ENCODE measurements at regions not wholly inside any gene's neighbourhood (a gene's known extent, or its start where the extent isn't known, plus 50 kb on each side); places are given as distances from the start of the nearest gene placed in this dataset.

DNA sequence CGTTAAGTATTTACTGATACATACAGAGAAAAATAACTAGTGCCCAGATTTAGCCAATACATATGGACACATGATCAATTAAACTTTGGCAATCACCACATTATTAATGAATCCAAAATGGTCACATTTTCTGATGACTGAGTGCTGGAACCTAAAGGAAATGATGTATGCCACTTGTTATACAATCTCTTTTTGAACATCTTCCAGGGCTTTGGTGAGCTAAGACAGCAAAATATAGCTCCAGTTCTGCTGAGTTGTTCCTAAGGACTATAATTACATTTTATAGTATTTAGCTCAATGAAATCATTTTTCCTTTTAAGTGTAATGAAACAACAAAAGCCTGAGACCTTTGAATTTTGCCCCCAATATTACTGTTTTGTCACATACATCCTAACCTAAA, 329.1 kb upstream of the ATP2B1 start:
- no peak overlapping the region for H3K4me3 ChIP-seq (ENCODE audit: low read length in 2 of 2)
- no peaks in the 10 kb centered on the region for H3K4me1 ChIP-seq (ENCODE audit: control insufficient read depth in 1 of 2, insufficient read depth in 2 of 2, low read length in 2 of 2)
- intact Hi-C loops (cut with DNase I) = no loop called here
- no peak for ATAC-seq (ENCODE audit: low FRiP score)
- DNase-seq = no peak
- no peak overlapping the region for H3K27ac ChIP-seq (ENCODE audit: low read depth in 1 of 2, low read length in 2 of 2)
- H3K27me3 ChIP-seq (ENCODE audit: control insufficient read depth in 1 of 2, insufficient read depth in 2 of 2, low read length in 1 of 2) = no peaks in the 10 kb centered on the region
- peaks cover 1% of the 10 kb centered on the region for H3K9me3 ChIP-seq (ENCODE audit: control insufficient read depth, low read length)
- H3K36me3 ChIP-seq (ENCODE audit: control insufficient read depth in 1 of 2, insufficient read depth in 2 of 2, low read length in 1 of 2) = no peaks in the 10 kb centered on the region
- WGBS, 2 donors = 8 to 11% methylated on average over 1 of the region's 1 CpG

DNA sequence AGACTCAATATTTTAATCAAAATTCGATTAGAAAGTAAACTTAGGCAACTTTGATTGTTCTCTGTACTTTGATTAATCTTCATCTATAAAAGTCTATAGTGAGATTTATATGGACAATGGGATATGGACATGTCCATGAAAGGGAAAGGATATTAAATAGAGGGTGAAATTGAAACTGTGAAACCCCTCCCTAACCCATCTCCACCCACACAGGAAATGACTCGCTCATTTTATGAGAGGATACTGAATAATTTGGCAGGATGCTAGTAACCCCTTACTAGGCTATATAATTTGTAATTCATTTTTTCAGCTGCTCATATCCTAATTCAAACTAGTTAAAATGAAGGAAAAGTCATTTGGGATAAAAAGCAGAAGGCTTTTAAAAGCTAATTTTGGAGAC, 328.0 kb upstream of the ATP2B1 start:
- ATAC-seq (ENCODE audit: low FRiP score) (no peak), DNase-seq (no peak)
- H3K27me3 ChIP-seq (ENCODE audit: control insufficient read depth in 1 of 2, insufficient read depth in 2 of 2, low read length in 1 of 2) = no peaks in the 10 kb centered on the region
- H3K27ac ChIP-seq (ENCODE audit: low read depth in 1 of 2, low read length in 2 of 2) = no peak overlapping the region
- 57 to 64% methylated on average over 2 of the region's 2 CpGs for WGBS, 2 donors
- intact Hi-C loops (cut with DNase I) = no loop called here
- no peak overlapping the region for H3K4me3 ChIP-seq (ENCODE audit: low read length in 2 of 2)
- H3K4me1 ChIP-seq (ENCODE audit: control insufficient read depth in 1 of 2, insufficient read depth in 2 of 2, low read length in 2 of 2) = no peaks in the 10 kb centered on the region
- no peaks in the 10 kb centered on the region for H3K36me3 ChIP-seq (ENCODE audit: control insufficient read depth in 1 of 2, insufficient read depth in 2 of 2, low read length in 1 of 2)
- peaks cover 1% of the 10 kb centered on the region for H3K9me3 ChIP-seq (ENCODE audit: control insufficient read depth, low read length)

DNA sequence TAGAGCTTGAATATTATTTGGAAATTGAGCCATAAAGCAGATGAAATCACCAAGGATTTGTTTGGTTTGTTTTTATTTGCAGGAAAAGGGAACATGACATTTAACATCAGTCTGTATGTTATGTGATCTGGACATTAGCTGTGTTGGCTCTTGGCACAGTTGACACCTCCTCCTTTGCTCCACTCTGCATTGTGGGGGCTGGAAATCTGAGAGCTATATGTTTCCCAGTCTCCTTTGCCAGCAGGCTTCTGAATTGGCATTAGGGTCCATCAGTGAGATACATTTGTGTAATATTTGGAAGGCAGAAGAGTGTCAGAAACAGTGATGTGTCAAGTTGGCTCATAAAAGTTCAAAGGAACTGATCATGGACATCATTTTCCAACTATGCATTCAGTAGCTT, 322.1 kb upstream of the ATP2B1 start:
- no peak overlapping the region for H3K4me3 ChIP-seq (ENCODE audit: low read length in 2 of 2)
- no peaks in the 10 kb centered on the region for H3K36me3 ChIP-seq (ENCODE audit: control insufficient read depth in 1 of 2, insufficient read depth in 2 of 2, low read length in 1 of 2)
- no peak for DNase-seq
- no peaks in the 10 kb centered on the region for H3K27me3 ChIP-seq (ENCODE audit: control insufficient read depth in 1 of 2, insufficient read depth in 2 of 2, low read length in 1 of 2)
- no peaks in the 10 kb centered on the region for H3K9me3 ChIP-seq (ENCODE audit: control insufficient read depth, low read length)
- intact Hi-C loops (cut with DNase I) = no loop called here
- H3K27ac ChIP-seq (ENCODE audit: low read depth in 1 of 2, low read length in 2 of 2) = no peak overlapping the region
- no peaks in the 10 kb centered on the region for H3K4me1 ChIP-seq (ENCODE audit: control insufficient read depth in 1 of 2, insufficient read depth in 2 of 2, low read length in 2 of 2)
- ATAC-seq (ENCODE audit: low FRiP score) = no peak

DNA sequence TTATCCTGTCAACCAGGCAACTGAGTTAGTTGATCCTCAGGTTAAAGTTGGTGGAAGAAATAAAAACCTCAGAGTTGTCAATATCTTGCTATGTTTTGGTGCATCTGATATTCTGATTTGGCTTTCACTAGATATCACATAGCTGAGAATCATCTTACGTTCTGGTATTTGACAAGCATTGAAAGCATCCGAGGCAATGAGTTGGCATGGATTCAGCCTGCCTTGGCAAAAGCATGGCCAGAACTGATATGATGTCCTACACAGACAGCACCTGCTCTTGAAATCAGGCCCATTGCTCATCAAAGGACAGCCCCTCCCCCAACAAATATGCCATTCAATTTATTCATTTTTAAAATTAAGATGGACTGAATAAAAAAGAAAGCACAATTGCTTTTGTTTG, 320.7 kb upstream of the ATP2B1 start:
- intact Hi-C loops (cut with DNase I) = no loop called here
- no peak for ATAC-seq (ENCODE audit: low FRiP score)
- Histone ChIP-seq H3K4me1 (ENCODE audit: control insufficient read depth in 1 of 2, insufficient read depth in 2 of 2, low read length in 2 of 2) (no peaks in the 10 kb centered on the region), H3K36me3 (ENCODE audit: control insufficient read depth in 1 of 2, insufficient read depth in 2 of 2, low read length in 1 of 2) (no peaks in the 10 kb centered on the region), H3K9me3 (ENCODE audit: control insufficient read depth, low read length) (no peaks in the 10 kb centered on the region), H3K27me3 (ENCODE audit: control insufficient read depth in 1 of 2, insufficient read depth in 2 of 2, low read length in 1 of 2) (no peaks in the 10 kb centered on the region), H3K4me3 (ENCODE audit: low read length in 2 of 2) (no peak overlapping the region), H3K27ac (ENCODE audit: low read depth in 1 of 2, low read length in 2 of 2) (no peak overlapping the region)
- DNase-seq = no peak
- WGBS, 2 donors = 71 to 79% methylated on average over 2 of the region's 2 CpGs

DNA sequence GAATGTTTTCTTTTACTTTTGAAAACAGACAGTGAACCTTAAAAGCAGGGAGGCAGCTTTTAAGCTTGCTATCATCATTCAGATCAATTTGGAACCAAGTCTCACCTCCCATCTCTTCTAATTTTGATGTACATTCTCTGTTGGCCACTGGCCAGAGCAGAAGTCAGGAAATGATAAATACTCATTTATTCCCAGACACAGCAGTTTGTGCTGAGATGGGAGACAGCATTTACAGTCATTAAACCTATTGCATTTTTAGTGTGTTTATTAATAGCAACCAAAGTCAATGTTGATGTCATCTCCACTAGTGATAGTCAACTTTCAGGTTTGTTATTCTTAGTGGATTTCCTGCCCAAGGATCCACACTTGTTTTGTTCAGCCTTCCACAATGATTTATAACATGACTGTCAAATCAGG, 320.0 kb upstream of the ATP2B1 start:
- H3K27me3 ChIP-seq (ENCODE audit: control insufficient read depth in 1 of 2, insufficient read depth in 2 of 2, low read length in 1 of 2) = no peaks in the 10 kb centered on the region
- H3K4me3 ChIP-seq (ENCODE audit: low read length in 2 of 2) = no peak overlapping the region
- H3K9me3 ChIP-seq (ENCODE audit: control insufficient read depth, low read length) = no peaks in the 10 kb centered on the region
- H3K4me1 ChIP-seq (ENCODE audit: control insufficient read depth in 1 of 2, insufficient read depth in 2 of 2, low read length in 2 of 2) = no peaks in the 10 kb centered on the region
- H3K27ac ChIP-seq (ENCODE audit: low read depth in 1 of 2, low read length in 2 of 2) = no peak overlapping the region
- DNase-seq (no peak), ATAC-seq (ENCODE audit: low FRiP score) (no peak)
- no peaks in the 10 kb centered on the region for H3K36me3 ChIP-seq (ENCODE audit: control insufficient read depth in 1 of 2, insufficient read depth in 2 of 2, low read length in 1 of 2)
- intact Hi-C loops (cut with DNase I) = no loop called here

DNA sequence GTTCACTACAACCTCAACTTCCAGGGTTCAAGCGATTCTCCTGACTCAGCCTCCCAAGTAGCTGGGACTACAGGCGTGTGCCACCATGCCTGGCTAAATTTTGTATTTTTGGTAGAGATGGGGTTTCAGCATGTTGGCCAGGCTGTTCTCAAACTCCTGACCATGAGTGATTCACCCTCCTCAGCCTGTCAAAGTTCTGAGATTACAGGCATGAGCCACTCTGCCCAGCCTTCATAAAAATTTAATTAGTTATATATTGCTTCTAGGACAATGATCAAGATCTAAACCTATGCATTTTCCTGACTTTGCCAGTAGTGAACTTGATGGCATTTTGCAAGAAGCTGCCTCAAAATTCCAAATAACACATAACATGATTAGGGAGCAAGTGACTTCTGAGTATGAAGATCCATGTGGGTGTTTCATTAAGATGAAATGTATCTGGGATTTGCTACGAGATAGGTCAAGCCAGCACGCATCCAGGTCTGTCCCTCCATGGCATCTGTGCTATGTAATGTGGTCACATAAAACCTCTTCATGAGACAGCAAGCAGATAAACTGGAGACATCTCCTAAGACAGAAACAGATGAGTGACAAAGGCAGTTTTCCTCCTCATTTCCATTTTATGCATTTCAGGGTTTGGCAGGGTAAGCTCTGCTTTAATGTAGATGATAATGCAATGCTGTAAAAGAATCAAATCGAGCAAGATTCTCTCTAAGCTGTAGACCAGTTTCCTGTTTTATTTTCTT, 319.4 kb upstream of the ATP2B1 start:
- no peak for DNase-seq
- 85 to 90% methylated on average over 5 of the region's 5 CpGs for whole genome bisulfite sequencing, 2 donors
- Histone ChIP-seq H3K4me1 (ENCODE audit: control insufficient read depth in 1 of 2, insufficient read depth in 2 of 2, low read length in 2 of 2) (no peaks in the 10 kb centered on the region), H3K9me3 (ENCODE audit: control insufficient read depth, low read length) (no peaks in the 10 kb centered on the region), H3K4me3 (ENCODE audit: low read length in 2 of 2) (no peak overlapping the region), H3K36me3 (ENCODE audit: control insufficient read depth in 1 of 2, insufficient read depth in 2 of 2, low read length in 1 of 2) (no peaks in the 10 kb centered on the region), H3K27me3 (ENCODE audit: control insufficient read depth in 1 of 2, insufficient read depth in 2 of 2, low read length in 1 of 2) (no peaks in the 10 kb centered on the region), H3K27ac (ENCODE audit: low read depth in 1 of 2, low read length in 2 of 2) (no peak overlapping the region)
- intact Hi-C loops (cut with DNase I) = no loop called here
- no peak for ATAC-seq (ENCODE audit: low FRiP score)

DNA sequence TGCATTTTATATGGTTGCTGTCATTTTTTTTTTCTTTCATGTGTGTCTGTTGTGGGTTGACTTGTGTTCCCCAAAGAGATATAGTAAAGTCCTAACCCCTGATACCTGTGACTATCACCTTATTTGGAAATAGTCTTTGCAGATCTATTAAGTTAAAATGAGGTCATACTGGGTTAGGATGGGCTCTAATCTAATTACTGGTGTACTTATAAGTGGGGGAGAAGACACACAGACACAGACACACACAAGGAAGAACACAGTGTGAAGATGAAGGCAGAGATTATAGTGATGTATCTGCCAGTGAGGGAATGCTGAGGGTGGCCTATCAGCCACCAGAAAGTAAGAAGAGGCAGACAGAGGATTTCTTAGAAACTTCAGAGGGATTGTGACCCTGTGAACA, 318.4 kb upstream of the ATP2B1 start:
- no peaks in the 10 kb centered on the region for H3K4me1 ChIP-seq (ENCODE audit: control insufficient read depth in 1 of 2, insufficient read depth in 2 of 2, low read length in 2 of 2)
- DNase-seq = no peak
- no peak overlapping the region for H3K4me3 ChIP-seq (ENCODE audit: low read length in 2 of 2)
- no peak overlapping the region for H3K27ac ChIP-seq (ENCODE audit: low read depth in 1 of 2, low read length in 2 of 2)
- H3K36me3 ChIP-seq (ENCODE audit: control insufficient read depth in 1 of 2, insufficient read depth in 2 of 2, low read length in 1 of 2) = no peaks in the 10 kb centered on the region
- ATAC-seq (ENCODE audit: low FRiP score) = no peak
- H3K9me3 ChIP-seq (ENCODE audit: control insufficient read depth, low read length) = no peaks in the 10 kb centered on the region
- intact Hi-C loops (cut with DNase I) = no loop called here
- H3K27me3 ChIP-seq (ENCODE audit: control insufficient read depth in 1 of 2, insufficient read depth in 2 of 2, low read length in 1 of 2) = no peaks in the 10 kb centered on the region

DNA sequence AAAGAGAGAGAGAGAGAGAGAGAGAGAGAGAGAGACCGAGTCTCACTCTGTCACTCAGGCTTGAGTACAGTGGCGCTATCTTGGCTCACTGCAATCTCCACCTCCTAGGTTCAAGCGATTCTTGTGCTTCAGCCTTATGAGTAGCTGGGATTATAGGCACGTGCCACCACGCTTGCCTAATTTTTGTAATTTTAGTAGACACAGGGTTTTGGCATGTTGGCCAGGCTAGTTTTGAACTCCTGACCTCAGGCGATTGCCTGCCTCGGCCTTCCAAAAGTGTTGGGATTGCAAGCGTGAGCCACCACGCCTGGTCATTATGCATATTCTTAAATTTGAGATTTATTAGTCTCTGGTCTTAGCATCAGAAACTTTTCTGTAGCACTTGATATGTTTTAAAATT, 317.9 kb upstream of the ATP2B1 start:
- H3K4me3 ChIP-seq (ENCODE audit: low read length in 2 of 2) = no peak overlapping the region
- H3K27me3 ChIP-seq (ENCODE audit: control insufficient read depth in 1 of 2, insufficient read depth in 2 of 2, low read length in 1 of 2) = no peaks in the 10 kb centered on the region
- 97% methylated on average over 9 of the region's 9 CpGs for WGBS, 2 donors
- no peaks in the 10 kb centered on the region for H3K4me1 ChIP-seq (ENCODE audit: control insufficient read depth in 1 of 2, insufficient read depth in 2 of 2, low read length in 2 of 2)
- no peak overlapping the region for H3K27ac ChIP-seq (ENCODE audit: low read depth in 1 of 2, low read length in 2 of 2)
- ATAC-seq (ENCODE audit: low FRiP score) (no peak), DNase-seq (no peak)
- no peaks in the 10 kb centered on the region for H3K9me3 ChIP-seq (ENCODE audit: control insufficient read depth, low read length)
- H3K36me3 ChIP-seq (ENCODE audit: control insufficient read depth in 1 of 2, insufficient read depth in 2 of 2, low read length in 1 of 2) = no peaks in the 10 kb centered on the region
- intact Hi-C loops (cut with DNase I) = no loop called here

DNA sequence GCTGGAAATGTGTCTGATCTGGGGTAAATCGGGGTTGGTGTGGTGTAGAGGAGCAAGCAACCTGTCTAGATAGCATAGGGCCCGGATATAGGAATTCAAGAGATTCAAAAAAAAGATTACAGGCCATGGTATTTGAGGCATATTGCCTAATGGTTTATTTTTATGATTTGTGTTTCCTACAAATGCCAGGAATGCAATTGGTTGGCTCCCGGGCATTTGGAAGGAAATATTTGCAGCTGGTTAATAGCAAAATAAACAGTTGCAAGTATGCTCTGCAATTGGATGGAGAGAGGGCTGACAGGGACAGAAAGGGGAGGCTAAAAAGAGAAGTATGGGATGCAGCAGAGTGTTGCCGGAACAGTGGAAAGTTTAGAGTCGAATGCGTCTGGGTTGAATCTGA, 315.6 kb upstream of the ATP2B1 start:
- no peak for DNase-seq
- H3K36me3 ChIP-seq (ENCODE audit: control insufficient read depth in 1 of 2, insufficient read depth in 2 of 2, low read length in 1 of 2) = no peaks in the 10 kb centered on the region
- H3K4me3 ChIP-seq (ENCODE audit: low read length in 2 of 2) = no peak overlapping the region
- no peaks in the 10 kb centered on the region for H3K4me1 ChIP-seq (ENCODE audit: control insufficient read depth in 1 of 2, insufficient read depth in 2 of 2, low read length in 2 of 2)
- 54 to 56% methylated on average over 6 of the region's 6 CpGs for WGBS, 2 donors
- H3K27me3 ChIP-seq (ENCODE audit: control insufficient read depth in 1 of 2, insufficient read depth in 2 of 2, low read length in 1 of 2) = no peaks in the 10 kb centered on the region
- intact Hi-C loops (cut with DNase I) = no loop called here
- H3K27ac ChIP-seq (ENCODE audit: low read depth in 1 of 2, low read length in 2 of 2) = no peak overlapping the region
- H3K9me3 ChIP-seq (ENCODE audit: control insufficient read depth, low read length) = no peaks in the 10 kb centered on the region
- no peak for ATAC-seq (ENCODE audit: low FRiP score)
